T-helper 2 cell treated with Interferon-gamma antibody and Interleukin-4, amounts not matched to agents 5 μg/mL and 100 μg/mL, for 36 hours (primary cell): ENCODE measurements at regions not wholly inside any gene's neighbourhood (a gene's known extent, or its start where the extent isn't known, plus 50 kb on each side); places are given as distances from the start of the nearest gene placed in this dataset.

Experiments used
- DNase-seq: peaks from one replicate; pipeline ENCODE4 v3.0.0; 2021; ENCODE audit warnings: low spot score
- H3K27ac Mint-ChIP-seq: one replicate; pipeline ENCODE4 v1.8.0; 2021; ENCODE audit warnings: mild to moderate bottlenecking, mixed read lengths
- H3K27me3 Mint-ChIP-seq: one replicate; pipeline ENCODE4 v1.8.0; 2021; ENCODE audit warnings: low read depth, mixed read lengths
- H3K36me3 Mint-ChIP-seq: one replicate; pipeline ENCODE4 v1.8.0; 2021; ENCODE audit warnings: low read depth, mixed read lengths
- H3K4me1 Mint-ChIP-seq: one replicate; pipeline ENCODE4 v1.8.0; 2021; ENCODE audit warnings: low read depth, mixed read lengths
- H3K4me3 Mint-ChIP-seq: one replicate; pipeline ENCODE4 v1.8.0; 2022; ENCODE audit warnings: mild to moderate bottlenecking, moderate library complexity, mixed read lengths
- H3K9me3 Mint-ChIP-seq: one replicate; pipeline ENCODE4 v1.8.0; 2021; ENCODE audit warnings: mixed read lengths

- H3K9me3 Mint-ChIP-seq: no peaks in the 10 kb centered on the region
- H3K4me3 Mint-ChIP-seq: no peak overlapping the region
- no peaks in the 10 kb centered on the region for H3K27me3 Mint-ChIP-seq
- no peak for DNase-seq
- H3K36me3 Mint-ChIP-seq: no peaks in the 10 kb centered on the region
- H3K4me1 Mint-ChIP-seq: no peaks in the 10 kb centered on the region
- no peak overlapping the region for H3K27ac Mint-ChIP-seq
Measured at GRCh38 chr7:88700725-88701124, 58.8 kb upstream of the ZNF804B start.

GRCh38 chr7:88694207-88694606 lies 65.3 kb upstream of the ZNF804B start:
- Mint-ChIP-seq H3K36me3 (no peaks in the 10 kb centered on the region), H3K27ac (no peak overlapping the region), H3K4me3 (no peak overlapping the region), H3K4me1 (no peaks in the 10 kb centered on the region), H3K27me3 (no peaks in the 10 kb centered on the region), H3K9me3 (no peaks in the 10 kb centered on the region)
- DNase-seq: no peak

GRCh38 chr7:88693131-88693530 lies 66.4 kb upstream of the ZNF804B start:
- no peak for DNase-seq
- Mint-ChIP-seq H3K4me1 (no peaks in the 10 kb centered on the region), H3K9me3 (no peaks in the 10 kb centered on the region), H3K36me3 (no peaks in the 10 kb centered on the region), H3K27ac (no peak overlapping the region), H3K27me3 (no peaks in the 10 kb centered on the region), H3K4me3 (no peak overlapping the region)

- Mint-ChIP-seq H3K9me3 (no peaks in the 10 kb centered on the region), H3K27ac (no peak overlapping the region), H3K27me3 (no peaks in the 10 kb centered on the region), H3K4me3 (no peak overlapping the region), H3K4me1 (no peaks in the 10 kb centered on the region), H3K36me3 (no peaks in the 10 kb centered on the region)
- no peak for DNase-seq
Measured at GRCh38 chr7:88692493-88692892, 67.0 kb upstream of the ZNF804B start.

- H3K9me3 Mint-ChIP-seq: no peaks in the 10 kb centered on the region
- no peak for DNase-seq
- H3K4me1 Mint-ChIP-seq: no peaks in the 10 kb centered on the region
- H3K4me3 Mint-ChIP-seq: no peak overlapping the region
- H3K27me3 Mint-ChIP-seq: no peaks in the 10 kb centered on the region
- H3K27ac Mint-ChIP-seq: no peak overlapping the region
- H3K36me3 Mint-ChIP-seq: no peaks in the 10 kb centered on the region
Measured at GRCh38 chr7:88689821-88690220, 69.7 kb upstream of the ZNF804B start.

- H3K4me3 Mint-ChIP-seq: no peak overlapping the region
- no peaks in the 10 kb centered on the region for H3K4me1 Mint-ChIP-seq
- no peaks in the 10 kb centered on the region for H3K9me3 Mint-ChIP-seq
- H3K36me3 Mint-ChIP-seq: no peaks in the 10 kb centered on the region
- H3K27ac Mint-ChIP-seq: no peak overlapping the region
- H3K27me3 Mint-ChIP-seq: no peaks in the 10 kb centered on the region
- DNase-seq: no peak
Measured at GRCh38 chr7:88688222-88688621, 71.3 kb upstream of the ZNF804B start.

GRCh38 chr7:88686468-88687229 lies 72.9 kb upstream of the ZNF804B start:
- Mint-ChIP-seq H3K36me3 (no peaks in the 10 kb centered on the region), H3K27ac (no peak overlapping the region)
- DNase-seq: no peak

GRCh38 chr7:88681682-88682081 lies 77.8 kb upstream of the ZNF804B start:
- H3K9me3 Mint-ChIP-seq: no peaks in the 10 kb centered on the region

More at GRCh38 chr7:88686468-88687229, 72.9 kb upstream of the ZNF804B start:
- H3K9me3 Mint-ChIP-seq: no peaks in the 10 kb centered on the region
- no peaks in the 10 kb centered on the region for H3K27me3 Mint-ChIP-seq
- no peaks in the 10 kb centered on the region for H3K4me1 Mint-ChIP-seq
- no peak overlapping the region for H3K4me3 Mint-ChIP-seq

GRCh38 chr7:88670536-88670935 lies 89.0 kb upstream of the ZNF804B start:
- no peaks in the 10 kb centered on the region for H3K9me3 Mint-ChIP-seq
- no peak for DNase-seq
- no peaks in the 10 kb centered on the region for H3K4me1 Mint-ChIP-seq
- no peak overlapping the region for H3K4me3 Mint-ChIP-seq
- no peak overlapping the region for H3K27ac Mint-ChIP-seq
- H3K27me3 Mint-ChIP-seq: no peaks in the 10 kb centered on the region
- no peaks in the 10 kb centered on the region for H3K36me3 Mint-ChIP-seq

More at GRCh38 chr7:88681682-88682081, 77.8 kb upstream of the ZNF804B start:
- H3K27me3 Mint-ChIP-seq: no peaks in the 10 kb centered on the region
- no peaks in the 10 kb centered on the region for H3K36me3 Mint-ChIP-seq
- H3K4me1 Mint-ChIP-seq: no peaks in the 10 kb centered on the region
- H3K27ac Mint-ChIP-seq: no peak overlapping the region
- no peak for DNase-seq
- no peak overlapping the region for H3K4me3 Mint-ChIP-seq

- Mint-ChIP-seq H3K4me3 (no peak overlapping the region), H3K36me3 (no peaks in the 10 kb centered on the region), H3K9me3 (no peaks in the 10 kb centered on the region), H3K27me3 (no peaks in the 10 kb centered on the region), H3K27ac (no peak overlapping the region), H3K4me1 (no peaks in the 10 kb centered on the region)
- DNase-seq: no peak
Measured at GRCh38 chr7:88669913-88670312, 89.6 kb upstream of the ZNF804B start.

GRCh38 chr7:88668591-88668990 lies 90.9 kb upstream of the ZNF804B start:
- H3K27me3 Mint-ChIP-seq: no peaks in the 10 kb centered on the region
- no peak overlapping the region for H3K27ac Mint-ChIP-seq
- no peak for DNase-seq
- no peak overlapping the region for H3K4me3 Mint-ChIP-seq
- H3K4me1 Mint-ChIP-seq: no peaks in the 10 kb centered on the region
- H3K36me3 Mint-ChIP-seq: no peaks in the 10 kb centered on the region
- no peaks in the 10 kb centered on the region for H3K9me3 Mint-ChIP-seq

- Mint-ChIP-seq H3K36me3 (no peaks in the 10 kb centered on the region), H3K4me3 (no peak overlapping the region)
- no peak for DNase-seq
Measured at GRCh38 chr7:88666626-88667025, 92.9 kb upstream of the ZNF804B start.

GRCh38 chr7:88665892-88666514 lies 93.5 kb upstream of the ZNF804B start:
- Mint-ChIP-seq H3K27me3 (no peaks in the 10 kb centered on the region), H3K36me3 (no peaks in the 10 kb centered on the region), H3K4me1 (no peaks in the 10 kb centered on the region), H3K27ac (no peak overlapping the region), H3K4me3 (no peak overlapping the region), H3K9me3 (no peaks in the 10 kb centered on the region)
- no peak for DNase-seq

More at GRCh38 chr7:88666626-88667025, 92.9 kb upstream of the ZNF804B start:
- no peaks in the 10 kb centered on the region for H3K9me3 Mint-ChIP-seq
- H3K4me1 Mint-ChIP-seq: no peaks in the 10 kb centered on the region
- no peak overlapping the region for H3K27ac Mint-ChIP-seq
- H3K27me3 Mint-ChIP-seq: no peaks in the 10 kb centered on the region

- no peak for DNase-seq
- Mint-ChIP-seq H3K27ac (no peak overlapping the region), H3K9me3 (no peaks in the 10 kb centered on the region), H3K4me3 (no peak overlapping the region), H3K36me3 (no peaks in the 10 kb centered on the region), H3K4me1 (no peaks in the 10 kb centered on the region), H3K27me3 (no peaks in the 10 kb centered on the region)
Measured at GRCh38 chr7:88664630-88665233, 94.8 kb upstream of the ZNF804B start.
